ENCODE measurements at regions not wholly inside any gene's neighbourhood (a gene's known extent, or its start where the extent isn't known, plus 50 kb on each side); places are given as distances from the start of the nearest gene placed in this dataset.
A peak's percentile ranks its signal among the peaks of the same experiment; 100 is the strongest.

- no peak overlapping the region for H3K4me3 ChIP-seq
- CTCF ChIA-PET = interaction anchor here (1.4 kb wide), 2 partner anchors 24 to 26 kb away, joined by 3 to 4 read pairs; no protein-coding TSS in a partner anchor
- no peak for DNase-seq (ENCODE audit: low read depth in 1 of 2, low spot score in 1 of 2)
These were observed 551.1 kb downstream of the PSAT1 start for GRCh38 chr9:78848061-78848460.

GRCh38 chr9:78856144-78856543 lies 559.2 kb downstream of the PSAT1 start:
- POLR2A ChIA-PET = no interaction called here
- TF ChIP-seq CHD4 (IDR thresholded peaks at IDR 0.05; ENCODE audit: borderline replicate concordance) (no peak), ELK1 (IDR thresholded peaks at IDR 0.05; ENCODE audit: low read depth, low read length) (no peak), NFE2L2 (conservative IDR thresholded peaks at IDR 0.05; ENCODE audit: low read length) (no peak), SMC3 (IDR thresholded peaks at IDR 0.05) (no peak), ATOH8 (CRISPR knock-in tag; IDR thresholded peaks at IDR 0.05; ENCODE audit: low read depth) (no peak), NR3C1 (IDR thresholded peaks at IDR 0.05) (no peak), HEYL (CRISPR knock-in tag; IDR thresholded peaks at IDR 0.05) (no peak), MAZ (IDR thresholded peaks at IDR 0.05; ENCODE audit: borderline replicate concordance, low read depth, low read length) (no peak), TFCP2L1 (CRISPR knock-in tag; IDR thresholded peaks at IDR 0.05) (no peak), ZFP36 (IDR thresholded peaks at IDR 0.05; ENCODE audit: borderline replicate concordance, partially characterized antibody) (no peak), HES2 (IDR thresholded peaks at IDR 0.05) (no peak)
- no peak for FAIRE-seq
- no peak overlapping the region for H3K4me3 ChIP-seq
- CTCF ChIA-PET = no interaction called here
- WGBS (ENCODE audit: missing lambda C conversion rate) = 87% methylated on average over 2 of the region's 2 CpGs
- no peak overlapping the region for H3K4me2 ChIP-seq
- no peak for ATAC-seq
- H3K9me3 ChIP-seq = 0 out of 3 replicates have a peak, but pooled peaks cover 3% of the 10 kb centered on the region
- H3K4me1 ChIP-seq = no peaks in the 10 kb centered on the region
- peak overlapping the region in 1 of 2 experiments; percentile 45; a peak in 2 of 6 replicates for H3K27ac ChIP-seq
- DNase-seq (ENCODE audit: low read depth in 1 of 2, low spot score in 1 of 2) = no peak

More at GRCh38 chr9:78848061-78848460, 551.1 kb downstream of the PSAT1 start:
- 75% methylated on average over 2 of the region's 2 CpGs for WGBS (ENCODE audit: missing lambda C conversion rate)
- Histone ChIP-seq H3K27ac (no peak overlapping the region), H3K4me1 (no peaks in the 10 kb centered on the region), H3K4me2 (no peak overlapping the region), H3K9me3 (peaks cover 13% of the 10 kb centered on the region; the same call in 1 of the 3 replicates)
- POLR2A ChIA-PET = no interaction called here
- ATAC-seq (no peak), FAIRE-seq (no peak)
- TF ChIP-seq BCL3 (IDR thresholded peaks at IDR 0.05) (no peak), POLR2AphosphoS2 (conservative IDR thresholded peaks at IDR 0.05; ENCODE audit: low read length) (no peak), EHF (CRISPR knock-in tag; IDR thresholded peaks at IDR 0.05) (no peak), RNF2 (IDR thresholded peaks at IDR 0.05; ENCODE audit: borderline replicate concordance, low read depth) (no peak), FOSB (CRISPR knock-in tag; IDR thresholded peaks at IDR 0.05) (no peak), HOXA7 (CRISPR knock-in tag; IDR thresholded peaks at IDR 0.05) (no peak), ZC3H11A (IDR thresholded peaks at IDR 0.05) (no peak), SMC3 (IDR thresholded peaks at IDR 0.05) (no peak), RARB (CRISPR knock-in tag; IDR thresholded peaks at IDR 0.05) (no peak), JUNB (IDR thresholded peaks at IDR 0.05) (no peak), CTCF (IDR thresholded peaks at IDR 0.05) (no peak), NFE2L2 (conservative IDR thresholded peaks at IDR 0.05; ENCODE audit: low read length) (no peak), MAX (IDR thresholded peaks at IDR 0.05) (no peak)
